Ishikawa (cell line): ENCODE measurements at regions not wholly inside any gene's neighbourhood (a gene's known extent, or its start where the extent isn't known, plus 50 kb on each side); places are given as distances from the start of the nearest gene placed in this dataset.

Experiments used
- CEBPB ChIP-seq: IDR thresholded peaks from 2 replicates; pipeline ENCODE4 v1.6.1; 2012
- CREB1 ChIP-seq: IDR thresholded peaks from 2 replicates; pipeline ENCODE4 v1.6.1; 2012; ENCODE audit warnings: low read depth
- EGR1 ChIP-seq: IDR thresholded peaks from 2 replicates; pipeline ENCODE4 v1.6.1; 2012
- EP300 ChIP-seq: IDR thresholded peaks from 2 replicates; pipeline ENCODE4 v1.6.1; 2012; ENCODE audit warnings: borderline replicate concordance
- FOXM1 ChIP-seq: IDR thresholded peaks from 2 replicates; pipeline ENCODE4 v1.6.1; 2012; ENCODE audit warnings: low read depth, borderline replicate concordance
- NFIC ChIP-seq: IDR thresholded peaks from 2 replicates; pipeline ENCODE4 v1.6.1; 2012
- RAD21 ChIP-seq: IDR thresholded peaks from 2 replicates; pipeline ENCODE4 v1.6.1; 2012; ENCODE audit warnings: low read depth
- TAF1 ChIP-seq: IDR thresholded peaks from 2 replicates; pipeline ENCODE4 v1.6.1; 2012; ENCODE audit warnings: low read depth, mild to moderate bottlenecking
- TEAD4 ChIP-seq: IDR thresholded peaks from 2 replicates; pipeline ENCODE4 v1.6.1; 2012
- YY1 ChIP-seq: IDR thresholded peaks from 2 replicates; pipeline ENCODE4 v1.6.1; 2012; ENCODE audit warnings: low read depth
- ZBTB7A ChIP-seq: IDR thresholded peaks from 2 replicates; pipeline ENCODE4 v1.6.1; 2012; ENCODE audit warnings: low read depth
- TF ChIP-seq, protein P1 (sequence below): IDR thresholded peaks from 2 replicates; pipeline ENCODE4 v1.6.1; 2012
- TF ChIP-seq, protein P2 (sequence below): IDR thresholded peaks from 2 replicates; pipeline ENCODE4 v1.6.1; 2012
- TF ChIP-seq, protein P3 (sequence below): IDR thresholded peaks from 2 replicates; pipeline ENCODE4 v1.6.1; 2012; ENCODE audit warnings: low read depth, mild to moderate bottlenecking

DNA sequence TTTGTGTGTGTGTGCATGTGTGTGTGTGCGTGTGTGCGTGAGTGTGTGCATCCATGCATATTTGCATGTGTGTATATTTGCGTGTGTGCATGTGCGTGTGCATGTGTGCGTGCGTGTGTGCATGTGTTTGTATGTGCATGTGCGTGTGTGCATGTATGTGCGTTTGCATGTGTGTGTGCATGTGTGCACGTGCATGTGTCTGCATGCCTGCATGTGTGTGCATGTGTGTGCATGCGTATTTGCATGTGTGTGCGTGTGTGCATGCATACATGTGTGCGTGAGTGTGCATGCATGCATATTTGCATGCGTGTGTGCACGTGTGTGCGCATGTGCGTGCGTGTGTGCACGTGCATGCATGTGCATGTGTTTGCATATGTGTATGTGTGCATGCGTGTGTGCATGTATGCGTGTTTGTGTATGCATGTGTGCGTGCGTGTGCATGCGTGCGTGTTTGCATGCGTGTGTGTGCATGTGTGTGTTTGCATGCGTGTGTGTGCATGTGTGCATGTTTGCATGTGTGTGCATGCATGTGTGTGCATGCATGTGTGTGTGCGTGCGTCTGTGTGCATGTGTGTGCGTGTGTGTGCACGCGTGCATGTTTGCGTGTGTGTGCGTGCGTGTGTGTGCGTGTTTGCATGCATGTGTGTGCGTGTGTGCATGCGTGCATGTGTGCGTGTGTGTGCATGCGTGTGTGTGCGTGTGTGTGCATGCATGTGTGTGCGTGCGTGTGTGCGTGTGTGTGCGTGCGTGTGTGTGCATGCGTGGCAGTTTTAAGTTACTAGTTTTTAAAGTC is 57.7 kb upstream of the SMOC2 start:
- TF ChIP-seq, protein P1, sequence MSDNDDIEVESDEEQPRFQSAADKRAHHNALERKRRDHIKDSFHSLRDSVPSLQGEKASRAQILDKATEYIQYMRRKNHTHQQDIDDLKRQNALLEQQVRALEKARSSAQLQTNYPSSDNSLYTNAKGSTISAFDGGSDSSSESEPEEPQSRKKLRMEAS = no peak
- TF ChIP-seq TEAD4 (no peak), RAD21 (no peak), CEBPB (no peak), YY1 (no peak), TAF1 (no peak), CREB1 (no peak), EP300 (no peak), EGR1 (no peak), ZBTB7A (no peak), FOXM1 (no peak), NFIC (no peak)
- TF ChIP-seq, protein P2, sequence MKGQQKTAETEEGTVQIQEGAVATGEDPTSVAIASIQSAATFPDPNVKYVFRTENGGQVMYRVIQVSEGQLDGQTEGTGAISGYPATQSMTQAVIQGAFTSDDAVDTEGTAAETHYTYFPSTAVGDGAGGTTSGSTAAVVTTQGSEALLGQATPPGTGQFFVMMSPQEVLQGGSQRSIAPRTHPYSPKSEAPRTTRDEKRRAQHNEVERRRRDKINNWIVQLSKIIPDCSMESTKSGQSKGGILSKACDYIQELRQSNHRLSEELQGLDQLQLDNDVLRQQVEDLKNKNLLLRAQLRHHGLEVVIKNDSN = no peak
- TF ChIP-seq, protein P3, sequence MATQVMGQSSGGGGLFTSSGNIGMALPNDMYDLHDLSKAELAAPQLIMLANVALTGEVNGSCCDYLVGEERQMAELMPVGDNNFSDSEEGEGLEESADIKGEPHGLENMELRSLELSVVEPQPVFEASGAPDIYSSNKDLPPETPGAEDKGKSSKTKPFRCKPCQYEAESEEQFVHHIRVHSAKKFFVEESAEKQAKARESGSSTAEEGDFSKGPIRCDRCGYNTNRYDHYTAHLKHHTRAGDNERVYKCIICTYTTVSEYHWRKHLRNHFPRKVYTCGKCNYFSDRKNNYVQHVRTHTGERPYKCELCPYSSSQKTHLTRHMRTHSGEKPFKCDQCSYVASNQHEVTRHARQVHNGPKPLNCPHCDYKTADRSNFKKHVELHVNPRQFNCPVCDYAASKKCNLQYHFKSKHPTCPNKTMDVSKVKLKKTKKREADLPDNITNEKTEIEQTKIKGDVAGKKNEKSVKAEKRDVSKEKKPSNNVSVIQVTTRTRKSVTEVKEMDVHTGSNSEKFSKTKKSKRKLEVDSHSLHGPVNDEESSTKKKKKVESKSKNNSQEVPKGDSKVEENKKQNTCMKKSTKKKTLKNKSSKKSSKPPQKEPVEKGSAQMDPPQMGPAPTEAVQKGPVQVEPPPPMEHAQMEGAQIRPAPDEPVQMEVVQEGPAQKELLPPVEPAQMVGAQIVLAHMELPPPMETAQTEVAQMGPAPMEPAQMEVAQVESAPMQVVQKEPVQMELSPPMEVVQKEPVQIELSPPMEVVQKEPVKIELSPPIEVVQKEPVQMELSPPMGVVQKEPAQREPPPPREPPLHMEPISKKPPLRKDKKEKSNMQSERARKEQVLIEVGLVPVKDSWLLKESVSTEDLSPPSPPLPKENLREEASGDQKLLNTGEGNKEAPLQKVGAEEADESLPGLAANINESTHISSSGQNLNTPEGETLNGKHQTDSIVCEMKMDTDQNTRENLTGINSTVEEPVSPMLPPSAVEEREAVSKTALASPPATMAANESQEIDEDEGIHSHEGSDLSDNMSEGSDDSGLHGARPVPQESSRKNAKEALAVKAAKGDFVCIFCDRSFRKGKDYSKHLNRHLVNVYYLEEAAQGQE = no peak
